Activated T-helper 2 cell treated with anti-CD3 and anti-CD28 coated beads, Interferon-gamma antibody, Interleukin-2, Interleukin-4, amounts not matched to agents 10 μg/mL and 5 μg/mL and 100 μg/mL, durations not matched to agents 14 hours and 24 hours and 36 hours (primary cell): ENCODE measurements at regions not wholly inside any gene's neighbourhood (a gene's known extent, or its start where the extent isn't known, plus 50 kb on each side); places are given as distances from the start of the nearest gene placed in this dataset.

ENCODE experiments used
- DNase-seq: peaks from one replicate; pipeline ENCODE4 v3.0.0; 2021; ENCODE audit warnings: low spot score
- H3K27ac Mint-ChIP-seq: one replicate; pipeline ENCODE4 v1.8.0; 2021; ENCODE audit warnings: mixed read lengths
- H3K27me3 Mint-ChIP-seq: one replicate; pipeline ENCODE4 v1.8.0; 2021; ENCODE audit warnings: low read depth, mixed read lengths
- H3K36me3 Mint-ChIP-seq: one replicate; pipeline ENCODE4 v1.8.0; 2021; ENCODE audit warnings: low read depth, mixed read lengths
- H3K4me1 Mint-ChIP-seq: one replicate; pipeline ENCODE4 v1.8.0; 2021; ENCODE audit warnings: low read depth, mixed read lengths
- H3K4me3 Mint-ChIP-seq: one replicate; pipeline ENCODE4 v1.8.0; 2021; ENCODE audit warnings: low read depth, mild to moderate bottlenecking, moderate library complexity, mixed read lengths
- H3K9me3 Mint-ChIP-seq: one replicate; pipeline ENCODE4 v1.8.0; 2021; ENCODE audit warnings: mixed read lengths
- intact Hi-C: fragments of 100-400 bp; cut with micrococcal nuclease; formaldehyde crosslinking; loops from one replicate; pipeline ENCODE4 v1.15.1; 2023

DNA sequence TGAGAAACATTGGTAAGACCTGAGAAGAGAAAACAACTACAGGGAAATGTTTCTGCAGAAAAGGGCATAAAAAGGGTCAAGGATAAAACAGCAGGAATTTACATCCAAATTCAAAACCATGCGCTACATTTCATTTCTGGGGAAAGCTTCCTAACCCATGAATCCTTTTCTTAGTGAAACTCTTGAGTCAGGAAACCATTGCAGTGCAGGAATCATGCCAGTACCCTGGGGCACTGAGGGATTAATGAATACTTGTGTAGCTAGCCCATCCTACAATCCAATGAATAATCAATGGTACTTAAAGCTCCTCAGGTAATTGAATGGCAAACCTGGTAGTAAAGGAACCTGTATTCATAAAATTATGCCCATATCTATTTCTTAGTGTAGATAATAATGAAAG lies 580.5 kb downstream of the TLE1 start:
- no peak for DNase-seq
- no peak overlapping the region for H3K4me3 Mint-ChIP-seq
- no peaks in the 10 kb centered on the region for H3K4me1 Mint-ChIP-seq
- intact Hi-C loops = no loop called here
- H3K36me3 Mint-ChIP-seq = no peaks in the 10 kb centered on the region
- no peaks in the 10 kb centered on the region for H3K9me3 Mint-ChIP-seq
- no peaks in the 10 kb centered on the region for H3K27me3 Mint-ChIP-seq
- no peak overlapping the region for H3K27ac Mint-ChIP-seq

DNA sequence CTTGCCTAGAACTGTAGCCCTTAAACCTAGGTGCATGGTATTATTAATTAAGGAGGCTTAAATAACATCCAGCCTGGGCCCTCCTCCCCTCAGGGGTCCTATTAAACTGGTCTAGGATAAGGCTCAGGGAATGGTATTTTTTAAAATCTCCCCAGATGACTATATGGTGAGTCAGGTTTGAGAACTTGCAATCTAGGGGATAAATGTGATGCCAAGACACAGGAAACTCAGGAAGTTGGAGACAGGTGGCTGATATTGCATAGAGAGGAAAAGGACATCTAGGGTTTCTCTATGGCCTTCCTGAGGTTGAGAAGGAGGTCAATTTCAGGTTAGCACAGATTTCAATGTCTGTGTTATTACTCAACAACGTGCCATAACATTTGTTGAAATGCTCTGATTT lies 581.0 kb downstream of the TLE1 start:
- no peaks in the 10 kb centered on the region for H3K4me1 Mint-ChIP-seq
- DNase-seq = no peak
- no peaks in the 10 kb centered on the region for H3K36me3 Mint-ChIP-seq
- H3K27ac Mint-ChIP-seq = no peak overlapping the region
- H3K9me3 Mint-ChIP-seq = no peaks in the 10 kb centered on the region
- intact Hi-C loops = no loop called here
- H3K4me3 Mint-ChIP-seq = no peak overlapping the region
- H3K27me3 Mint-ChIP-seq = no peaks in the 10 kb centered on the region

DNA sequence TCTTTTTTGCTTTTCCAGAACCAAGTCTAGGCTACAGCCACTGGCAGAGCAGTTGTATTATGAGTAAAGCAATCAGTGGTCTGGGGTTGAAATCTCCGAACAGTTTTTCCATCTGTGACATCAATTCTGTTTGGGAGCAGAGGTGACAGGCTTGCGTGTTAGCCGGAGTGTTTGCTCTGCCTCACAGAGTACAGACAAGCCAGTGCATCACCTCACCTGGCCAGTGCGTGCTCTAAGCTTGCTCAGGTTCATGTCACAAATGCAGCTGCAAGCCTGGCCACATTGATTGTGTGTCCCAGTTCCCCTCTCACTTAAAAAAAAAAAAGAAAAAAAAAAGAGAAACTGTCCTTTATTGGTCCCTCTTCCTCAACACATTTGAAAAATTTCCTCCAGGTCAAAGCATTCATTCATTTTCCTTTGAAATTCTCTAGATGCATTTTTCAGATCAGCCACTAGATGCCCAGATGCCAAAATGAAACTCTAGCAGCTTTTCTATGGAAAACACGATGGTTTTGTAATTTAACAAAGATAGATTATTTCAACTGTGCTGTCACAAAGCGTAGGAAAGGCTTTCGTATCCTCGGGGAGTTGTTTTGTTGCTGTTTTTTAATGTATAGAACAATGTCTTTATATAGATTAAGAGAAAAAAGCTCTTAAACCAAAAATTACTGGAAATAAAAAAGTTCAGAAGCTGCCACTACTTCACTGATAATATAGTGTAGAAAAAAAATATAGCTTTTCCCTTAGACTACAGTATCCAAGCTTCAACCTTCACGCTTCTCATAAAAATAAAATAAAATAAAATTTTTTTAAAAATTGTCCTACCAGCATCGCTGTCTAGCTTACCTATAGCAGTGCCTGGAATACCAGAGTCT lies 585.5 kb downstream of the TLE1 start:
- no peak for DNase-seq
- H3K36me3 Mint-ChIP-seq = no peaks in the 10 kb centered on the region
- H3K4me1 Mint-ChIP-seq = no peaks in the 10 kb centered on the region
- no peak overlapping the region for H3K4me3 Mint-ChIP-seq
- peaks cover 11% of the 10 kb centered on the region for H3K9me3 Mint-ChIP-seq
- no peaks in the 10 kb centered on the region for H3K27me3 Mint-ChIP-seq
- intact Hi-C loops = no loop called here
- H3K27ac Mint-ChIP-seq = no peak overlapping the region

DNA sequence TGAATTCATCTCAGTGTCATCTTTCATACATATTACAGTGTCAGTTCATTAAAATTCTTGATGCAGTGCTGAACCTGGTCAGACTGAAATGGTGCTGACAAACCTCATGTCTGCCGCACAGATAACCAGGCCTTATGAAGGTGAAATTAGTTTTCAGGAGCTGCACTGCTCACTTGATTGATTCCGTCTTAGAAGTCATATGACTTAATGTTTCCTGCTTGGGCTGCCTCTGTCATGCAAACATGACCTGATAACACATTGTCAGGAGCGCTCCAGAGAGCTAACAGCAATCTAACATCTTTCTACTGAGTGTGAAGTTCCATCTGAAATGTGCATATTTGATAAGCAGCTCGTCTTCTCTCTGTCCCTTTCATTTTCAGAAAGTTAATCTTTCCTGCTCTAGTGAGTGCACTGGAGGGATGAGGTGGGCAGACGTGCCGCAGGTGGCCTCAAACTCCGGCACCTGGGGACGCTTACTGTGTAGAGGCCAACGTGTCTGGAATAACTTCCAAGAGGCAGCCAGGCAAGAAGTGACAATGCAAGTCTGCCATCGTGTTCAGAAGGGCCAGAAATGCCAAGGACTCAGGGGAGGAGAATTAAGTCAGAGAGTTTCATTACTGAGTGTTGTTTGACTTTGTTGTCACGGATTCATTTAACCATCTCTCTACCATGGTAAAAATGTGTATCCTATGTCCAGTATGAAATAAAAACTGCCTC lies 592.1 kb downstream of the TLE1 start:
- peaks cover 33% of the 10 kb centered on the region for H3K9me3 Mint-ChIP-seq
- no peak for DNase-seq
- no peak overlapping the region for H3K4me3 Mint-ChIP-seq
- H3K27me3 Mint-ChIP-seq = no peaks in the 10 kb centered on the region
- no peaks in the 10 kb centered on the region for H3K4me1 Mint-ChIP-seq
- H3K27ac Mint-ChIP-seq = no peak overlapping the region
- no peaks in the 10 kb centered on the region for H3K36me3 Mint-ChIP-seq
- intact Hi-C loops = no loop called here

DNA sequence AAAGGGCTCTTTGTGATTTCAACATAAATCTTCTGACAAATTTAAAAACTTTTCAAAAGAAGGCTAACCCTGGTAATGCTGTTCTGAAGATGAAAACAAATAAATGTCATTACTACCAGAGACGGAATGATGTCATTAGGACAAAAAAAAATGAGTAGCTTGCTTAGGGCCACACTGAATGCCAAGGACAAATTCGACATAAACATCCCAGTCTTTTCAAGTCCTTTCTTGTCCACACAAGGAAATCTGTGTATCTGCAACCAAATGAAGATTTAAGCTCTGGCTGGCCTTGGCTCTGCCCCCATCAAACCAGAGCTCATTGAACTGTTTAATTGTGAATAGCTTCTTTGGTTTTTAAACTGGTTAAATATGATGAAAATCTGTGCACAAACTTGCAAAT lies 592.7 kb downstream of the TLE1 start:
- intact Hi-C loops = no loop called here
- DNase-seq = no peak
- no peaks in the 10 kb centered on the region for H3K4me1 Mint-ChIP-seq

DNA sequence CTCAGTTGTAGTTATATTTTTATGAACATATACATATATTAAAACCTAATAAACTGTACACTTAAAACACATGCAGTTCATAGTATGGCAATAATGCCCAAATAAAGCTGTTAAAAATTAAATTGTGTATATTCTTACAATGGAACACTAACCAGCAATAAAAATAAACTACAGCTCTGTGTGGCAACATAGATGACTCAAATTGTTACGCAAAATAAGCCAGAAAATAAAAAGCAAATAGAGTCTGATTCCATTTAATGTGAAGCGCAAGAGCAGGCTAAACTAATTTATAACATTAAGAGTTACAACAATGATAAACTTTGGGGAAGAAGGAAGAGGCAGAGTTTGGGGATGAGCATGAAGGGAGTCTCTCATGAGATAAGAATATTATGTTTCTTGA lies 597.3 kb downstream of the TLE1 start:
- no peaks in the 10 kb centered on the region for H3K27me3 Mint-ChIP-seq
- no peak for DNase-seq
- H3K9me3 Mint-ChIP-seq = peaks cover 22% of the 10 kb centered on the region
- no peak overlapping the region for H3K4me3 Mint-ChIP-seq
- no peaks in the 10 kb centered on the region for H3K4me1 Mint-ChIP-seq
- no peak overlapping the region for H3K27ac Mint-ChIP-seq
- intact Hi-C loops = no loop called here
- H3K36me3 Mint-ChIP-seq = no peaks in the 10 kb centered on the region

More for the DNA sequence above, 592.7 kb downstream of the TLE1 start:
- H3K27ac Mint-ChIP-seq = no peak overlapping the region
- no peaks in the 10 kb centered on the region for H3K27me3 Mint-ChIP-seq
- no peak overlapping the region for H3K4me3 Mint-ChIP-seq
- no peaks in the 10 kb centered on the region for H3K36me3 Mint-ChIP-seq
- peaks cover 33% of the 10 kb centered on the region for H3K9me3 Mint-ChIP-seq

DNA sequence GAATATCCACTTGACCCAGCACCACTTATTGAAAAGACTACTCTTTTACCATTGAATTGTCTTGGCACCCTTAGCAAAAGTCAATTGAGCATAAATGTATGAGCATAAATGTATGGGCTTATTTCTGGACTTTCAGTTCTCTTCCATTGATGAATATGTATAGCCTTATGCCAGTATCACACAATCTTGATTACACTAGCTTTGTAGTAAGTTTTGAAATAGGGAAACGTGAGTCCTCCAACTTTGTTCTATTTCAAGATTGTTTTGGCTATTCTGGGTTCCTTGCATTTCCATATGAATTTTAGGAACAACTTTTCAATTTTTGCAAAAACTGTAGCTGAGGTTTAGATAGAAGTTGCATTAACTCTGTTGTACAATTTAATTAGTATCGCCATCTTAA lies 601.0 kb downstream of the TLE1 start:
- Mint-ChIP-seq H3K36me3 (no peaks in the 10 kb centered on the region), H3K27me3 (no peaks in the 10 kb centered on the region), H3K27ac (no peak overlapping the region)

DNA sequence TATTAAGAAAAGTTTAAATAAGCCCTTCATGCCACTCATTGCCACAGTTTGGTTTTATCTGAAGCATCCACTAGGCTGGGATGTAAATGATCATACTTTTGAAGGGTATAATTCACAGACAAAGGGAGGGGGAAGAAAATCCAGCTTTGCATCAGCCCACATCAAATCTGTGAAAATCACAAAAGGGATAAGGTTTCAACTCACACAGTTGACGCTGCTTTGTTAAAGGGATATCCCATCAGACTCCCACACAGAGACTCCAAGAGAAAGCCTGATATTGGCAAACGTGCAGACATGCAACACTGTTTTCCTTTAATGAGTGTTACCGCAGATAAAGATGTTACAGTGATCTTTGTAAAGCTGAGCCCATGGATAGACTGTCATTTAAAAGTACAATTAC lies 602.9 kb downstream of the TLE1 start:
- peaks cover 7% of the 10 kb centered on the region for H3K9me3 Mint-ChIP-seq
- no peak overlapping the region for H3K27ac Mint-ChIP-seq
- intact Hi-C loops = no loop called here
- no peaks in the 10 kb centered on the region for H3K27me3 Mint-ChIP-seq
- no peak for DNase-seq
- no peaks in the 10 kb centered on the region for H3K4me1 Mint-ChIP-seq
- H3K36me3 Mint-ChIP-seq = no peaks in the 10 kb centered on the region
- H3K4me3 Mint-ChIP-seq = no peak overlapping the region

More for the DNA sequence above, 601.0 kb downstream of the TLE1 start:
- no peak for DNase-seq
- intact Hi-C loops = no loop called here
- Mint-ChIP-seq H3K4me1 (no peaks in the 10 kb centered on the region), H3K9me3 (peaks cover 11% of the 10 kb centered on the region), H3K4me3 (no peak overlapping the region)

DNA sequence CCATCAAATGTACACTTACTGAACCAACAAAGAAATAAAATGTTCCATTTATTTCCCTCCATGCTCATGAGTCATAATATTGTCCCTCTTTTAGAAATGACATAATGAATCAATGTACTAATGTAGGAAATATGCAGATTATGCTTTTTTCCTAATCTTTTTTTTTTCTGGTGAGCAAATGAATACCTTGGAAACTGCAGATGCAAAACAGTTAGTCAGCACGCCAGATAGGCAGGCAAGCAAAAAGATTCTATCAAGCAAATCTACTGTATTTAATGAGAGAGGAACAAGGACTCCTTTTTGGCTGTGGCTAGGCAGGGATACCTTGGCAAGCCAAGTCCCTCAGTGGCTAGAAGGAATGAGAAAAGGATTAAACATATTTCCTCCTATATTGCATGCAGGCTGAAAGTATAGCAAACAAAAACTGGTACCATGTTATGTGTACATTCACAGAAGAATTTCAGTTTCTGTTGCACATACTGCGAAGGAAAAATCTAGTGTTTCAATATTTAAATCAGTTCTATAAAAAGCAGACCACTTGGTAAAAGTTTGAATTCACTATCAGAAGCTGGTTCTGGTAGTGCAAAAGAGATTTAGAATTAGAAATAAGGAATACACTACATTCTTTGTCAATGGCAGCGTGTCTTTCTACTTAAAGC lies 605.4 kb downstream of the TLE1 start:
- Mint-ChIP-seq H3K27me3 (no peaks in the 10 kb centered on the region), H3K9me3 (peaks cover 6% of the 10 kb centered on the region), H3K27ac (no peak overlapping the region), H3K4me1 (no peaks in the 10 kb centered on the region), H3K36me3 (no peaks in the 10 kb centered on the region), H3K4me3 (no peak overlapping the region)
- DNase-seq = no peak
- intact Hi-C loops = no loop called here

DNA sequence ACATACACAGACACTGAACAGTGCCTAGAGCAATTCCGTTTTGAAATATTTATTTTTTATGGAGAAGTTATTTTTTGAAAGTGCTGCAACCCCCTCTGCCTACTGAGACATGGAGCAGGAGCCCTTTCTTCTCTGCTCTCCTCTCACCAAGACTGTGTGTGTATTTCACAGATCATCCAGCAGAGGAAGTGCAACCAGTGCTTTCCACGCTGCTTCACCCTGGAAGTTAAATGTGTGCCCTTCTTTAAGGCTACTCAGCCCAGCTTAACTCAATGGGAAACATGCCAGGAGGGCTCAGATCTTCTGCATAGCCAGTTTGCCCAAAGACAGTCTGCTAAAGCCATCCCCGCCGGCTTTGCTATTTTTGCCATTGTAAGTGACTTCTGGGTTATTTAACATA lies 606.3 kb downstream of the TLE1 start:
- Mint-ChIP-seq H3K27me3 (no peaks in the 10 kb centered on the region), H3K27ac (no peak overlapping the region), H3K4me3 (no peak overlapping the region), H3K4me1 (no peaks in the 10 kb centered on the region), H3K36me3 (no peaks in the 10 kb centered on the region), H3K9me3 (peaks cover 8% of the 10 kb centered on the region)
- no peak for DNase-seq
- intact Hi-C loops = no loop called here

DNA sequence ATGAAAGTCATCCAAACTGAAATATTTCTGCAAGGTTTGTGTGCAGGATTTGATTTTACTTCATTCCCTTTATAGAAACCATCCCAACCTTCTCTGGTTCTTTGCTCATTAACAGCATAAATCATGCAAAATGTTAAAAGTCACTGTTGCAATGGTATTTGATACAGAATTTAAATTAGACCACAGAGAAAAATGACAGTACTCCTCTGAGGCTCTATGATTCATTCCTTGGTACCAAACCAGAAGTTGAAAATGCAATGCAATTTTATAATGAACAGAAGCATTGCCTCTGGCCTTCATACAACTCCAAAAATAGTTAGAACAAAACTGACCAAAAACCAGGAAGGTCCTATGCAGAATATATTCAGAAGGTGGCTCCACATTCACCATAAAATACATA lies 607.1 kb downstream of the TLE1 start:
- Mint-ChIP-seq H3K27me3 (no peaks in the 10 kb centered on the region), H3K36me3 (no peaks in the 10 kb centered on the region)

DNA sequence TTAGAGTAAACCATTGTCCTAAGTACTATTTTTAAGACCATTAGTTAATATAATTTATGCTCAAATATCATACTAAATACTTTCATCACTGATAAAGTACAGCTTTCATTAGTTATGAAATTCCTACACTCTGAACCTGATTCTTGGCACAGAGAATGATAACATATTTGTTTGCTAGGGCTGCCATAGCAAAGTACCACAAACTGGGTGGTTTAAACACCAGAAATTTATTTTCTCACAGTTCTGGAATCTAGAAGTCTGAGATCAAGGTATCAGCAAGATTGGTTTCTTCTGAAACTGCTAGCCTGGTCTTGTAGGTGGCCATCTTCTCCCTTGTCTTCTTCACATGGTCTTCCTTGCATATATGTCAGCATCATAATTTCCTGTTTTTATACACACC lies 608.4 kb downstream of the TLE1 start:
- no peak overlapping the region for H3K4me3 Mint-ChIP-seq
- H3K4me1 Mint-ChIP-seq = no peaks in the 10 kb centered on the region
- no peaks in the 10 kb centered on the region for H3K36me3 Mint-ChIP-seq
- DNase-seq = no peak
- no peak overlapping the region for H3K27ac Mint-ChIP-seq
- H3K27me3 Mint-ChIP-seq = no peaks in the 10 kb centered on the region
- intact Hi-C loops = no loop called here
- H3K9me3 Mint-ChIP-seq = peaks cover 12% of the 10 kb centered on the region

More for the DNA sequence above, 607.1 kb downstream of the TLE1 start:
- no peaks in the 10 kb centered on the region for H3K4me1 Mint-ChIP-seq
- peaks cover 8% of the 10 kb centered on the region for H3K9me3 Mint-ChIP-seq
- H3K4me3 Mint-ChIP-seq = no peak overlapping the region
- no peak overlapping the region for H3K27ac Mint-ChIP-seq
- no peak for DNase-seq
- intact Hi-C loops = no loop called here

DNA sequence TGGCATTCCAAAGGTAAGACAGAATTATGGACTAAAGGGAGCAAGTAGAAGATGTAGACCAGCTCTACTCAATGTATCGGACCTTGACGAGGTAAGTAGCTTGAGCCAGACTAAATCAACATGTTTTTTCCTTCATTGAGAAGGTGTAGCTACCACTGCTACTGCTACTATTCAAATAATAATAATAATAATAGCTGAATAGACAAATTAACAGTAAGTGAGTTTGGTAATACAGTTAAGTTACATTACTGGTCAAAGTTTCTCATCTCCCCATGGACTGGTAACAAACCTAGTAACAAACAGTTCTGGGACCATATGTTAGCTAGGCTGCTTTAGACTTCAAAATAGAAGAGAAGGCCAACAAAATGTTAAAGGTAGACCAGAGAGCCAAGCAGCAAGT lies 609.2 kb downstream of the TLE1 start:
- H3K4me3 Mint-ChIP-seq = no peak overlapping the region
- H3K27me3 Mint-ChIP-seq = no peaks in the 10 kb centered on the region
- no peaks in the 10 kb centered on the region for H3K4me1 Mint-ChIP-seq
- H3K27ac Mint-ChIP-seq = no peak overlapping the region
- no peaks in the 10 kb centered on the region for H3K36me3 Mint-ChIP-seq
- DNase-seq = no peak
- intact Hi-C loops = no loop called here
- peaks cover 12% of the 10 kb centered on the region for H3K9me3 Mint-ChIP-seq
